HG02610 (cell line): ENCODE measurements at regions not wholly inside any gene's neighbourhood (a gene's known extent, or its start where the extent isn't known, plus 50 kb on each side); places are given as distances from the start of the nearest gene placed in this dataset.

Experiments
- ATAC-seq: cut with Tn5 transposase; IDR thresholded peaks from one replicate; pipeline ENCODE4 v1.9.1; 2021; ENCODE audit warnings: mild to moderate bottlenecking, moderate library complexity; ENCODE audit not compliant: unreplicated experiment

DNA sequence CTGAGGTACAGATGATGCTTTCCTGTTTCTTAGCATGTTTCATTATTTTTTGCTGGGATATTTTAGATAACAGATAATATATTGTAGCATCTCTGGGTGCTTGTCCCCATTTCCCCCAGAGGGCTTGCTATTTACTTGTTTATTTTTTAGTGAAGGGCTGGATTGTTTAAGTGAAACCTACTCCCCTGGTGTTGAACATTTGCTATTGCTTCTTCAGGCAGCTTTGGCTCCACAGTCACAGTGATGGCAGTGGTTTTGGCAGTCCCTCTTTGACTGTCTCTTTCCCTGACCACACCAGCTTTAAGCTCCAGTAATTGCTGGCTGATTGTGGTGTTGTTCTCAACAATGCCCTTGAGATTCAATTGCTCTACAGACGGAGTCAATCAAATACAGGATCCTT is 128.9 kb downstream of the KLF13 start:
- no peak for ATAC-seq

DNA sequence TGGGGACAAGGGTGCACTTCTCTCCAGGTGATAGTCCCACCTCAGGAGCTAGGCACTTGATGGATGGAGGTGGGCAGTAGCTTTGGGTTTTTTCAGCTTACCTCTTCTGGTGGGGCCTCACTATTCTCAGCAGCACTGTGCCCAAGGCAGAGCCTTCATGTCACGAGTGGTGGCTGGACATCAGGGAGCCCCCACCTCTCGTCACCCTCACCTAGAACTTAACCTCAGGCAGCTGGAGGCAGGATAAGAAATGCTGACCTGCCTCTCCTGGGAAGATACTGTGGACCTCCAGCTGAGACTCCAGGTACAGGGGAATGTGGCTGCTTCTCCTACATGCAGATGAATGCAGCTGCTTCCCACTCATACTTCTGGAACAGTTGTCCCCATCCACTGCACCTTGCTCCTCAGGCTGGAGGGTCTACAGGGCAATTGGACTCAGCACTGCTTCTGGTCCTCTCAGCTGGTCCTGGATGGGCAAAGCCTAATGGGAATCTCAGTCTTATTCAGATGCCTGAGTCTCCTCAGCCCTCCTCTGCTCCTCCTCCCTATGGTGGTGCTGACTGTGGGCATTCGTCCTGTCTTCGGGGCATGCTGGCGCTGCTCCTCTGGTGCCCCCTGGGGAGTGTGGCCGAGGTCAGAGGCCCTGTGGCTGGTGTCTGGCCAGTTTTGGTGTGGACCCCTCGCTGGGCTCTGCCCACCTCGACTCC is 129.9 kb downstream of the KLF13 start:
- no peak for ATAC-seq

DNA sequence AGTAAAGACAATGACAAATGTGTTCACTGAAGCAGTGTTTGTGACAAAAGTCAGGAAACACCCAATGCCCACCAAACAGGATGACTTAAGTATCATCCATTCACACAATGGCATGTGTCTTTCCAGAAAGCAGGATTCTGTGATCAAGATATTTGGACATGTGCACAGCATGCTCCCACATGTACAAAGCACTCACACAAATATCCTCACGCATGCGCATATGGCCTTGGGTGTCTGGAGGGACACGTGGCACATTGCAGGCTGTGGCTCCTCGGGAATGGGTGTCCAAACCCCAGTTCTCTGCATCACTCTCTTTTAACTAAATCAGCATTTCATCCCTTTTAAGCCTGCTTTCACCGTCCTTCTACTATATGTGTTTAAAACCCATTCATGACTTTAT is 130.5 kb downstream of the KLF13 start:
- no peak for ATAC-seq

DNA sequence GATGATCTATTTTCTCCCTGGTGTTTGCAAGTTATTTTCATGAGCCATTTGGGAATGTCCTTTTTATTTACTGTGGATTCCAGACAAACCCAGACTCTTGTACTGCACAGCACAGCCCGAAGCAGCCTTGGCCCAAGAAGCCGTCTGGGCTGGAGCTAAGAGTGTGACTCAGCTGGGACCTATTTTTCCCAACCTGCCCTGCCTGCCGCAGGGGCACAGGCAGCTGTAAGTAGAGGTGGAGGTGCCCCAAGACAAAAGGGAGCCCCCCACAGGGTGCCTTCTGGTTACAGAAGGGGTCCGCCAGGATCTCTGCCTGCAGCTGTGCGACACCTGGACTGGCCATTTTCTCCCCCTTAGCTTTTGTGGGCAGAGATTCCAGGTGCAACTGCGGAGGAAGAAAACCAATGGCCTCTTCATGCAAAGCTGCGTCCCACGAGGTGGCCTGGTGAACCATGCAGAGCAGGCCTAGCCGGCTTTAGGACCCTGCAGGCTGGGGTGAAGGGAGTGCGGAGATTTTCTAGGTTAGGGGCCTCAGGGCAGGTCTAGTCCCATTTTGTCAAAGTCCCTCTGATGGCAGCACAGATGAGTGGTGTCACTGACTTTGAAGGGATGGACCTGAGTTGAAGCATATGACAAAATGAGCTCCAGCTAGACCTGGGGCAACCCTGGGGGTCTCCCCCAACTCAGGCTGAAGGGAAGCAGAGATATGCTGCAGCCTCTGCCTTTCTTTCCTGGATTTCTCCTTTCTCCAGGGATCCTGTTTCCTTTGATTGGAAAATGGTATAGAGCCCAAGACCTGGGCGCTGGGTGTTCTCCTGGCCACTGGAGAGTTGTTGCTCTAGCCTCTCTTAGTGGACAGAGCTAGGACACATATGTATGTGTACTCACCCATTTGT is 131.2 kb downstream of the KLF13 start:
- ATAC-seq = no peak

DNA sequence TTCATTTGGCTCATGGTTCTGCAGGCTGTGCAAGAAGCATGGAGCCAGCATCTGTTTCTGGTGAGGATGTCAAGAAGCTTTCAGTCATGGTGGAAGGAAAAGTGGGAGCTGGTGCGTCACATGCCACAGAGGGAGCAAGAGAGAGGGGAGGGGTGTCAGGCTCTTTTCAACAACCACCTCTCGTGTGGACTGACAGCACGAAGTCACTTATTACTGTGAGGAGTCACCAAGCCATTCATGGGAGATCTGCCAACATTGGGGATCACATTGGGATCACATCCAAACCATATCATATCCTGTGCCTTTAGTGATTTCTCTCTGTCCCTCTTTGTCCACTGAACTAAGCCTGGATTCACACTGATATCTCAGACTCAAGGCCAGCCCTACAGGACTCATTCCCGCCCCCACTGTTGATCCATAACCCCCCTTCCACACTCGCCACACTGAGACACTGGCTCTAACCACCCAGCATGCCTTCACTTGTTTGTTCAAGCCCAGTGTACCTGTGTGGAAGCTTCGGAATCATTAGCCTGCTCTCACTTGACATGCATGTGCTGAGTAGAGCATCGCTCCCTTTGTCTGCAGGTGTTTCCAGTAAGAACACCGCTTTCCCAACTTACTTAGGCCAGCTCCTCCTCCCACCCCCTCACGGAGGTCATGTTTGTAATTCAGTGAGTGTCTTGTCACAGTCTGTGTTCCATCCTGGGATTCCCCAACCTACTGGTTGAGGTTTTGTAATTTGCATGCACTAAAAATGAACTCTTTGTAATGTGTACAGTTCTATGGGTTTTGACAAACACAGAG is 132.2 kb downstream of the KLF13 start:
- ATAC-seq = peak; percentile 96

DNA sequence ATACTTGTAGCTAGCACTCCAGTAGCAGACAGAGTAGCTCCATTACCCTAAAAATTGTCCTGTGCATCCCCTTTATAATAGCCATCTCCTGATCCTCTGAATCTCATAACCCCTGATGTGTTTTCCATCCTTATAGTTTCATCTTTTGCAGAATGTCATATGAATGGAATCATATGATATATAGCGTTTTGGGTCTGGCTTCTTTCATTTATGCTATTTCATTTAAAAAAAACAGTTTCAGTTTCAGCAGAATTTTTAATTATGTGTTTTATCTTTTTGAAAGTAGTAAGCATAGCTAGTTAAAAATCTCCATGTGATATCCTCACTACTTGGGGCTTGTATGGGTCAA is 132.7 kb downstream of the KLF13 start:
- ATAC-seq = no peak

DNA sequence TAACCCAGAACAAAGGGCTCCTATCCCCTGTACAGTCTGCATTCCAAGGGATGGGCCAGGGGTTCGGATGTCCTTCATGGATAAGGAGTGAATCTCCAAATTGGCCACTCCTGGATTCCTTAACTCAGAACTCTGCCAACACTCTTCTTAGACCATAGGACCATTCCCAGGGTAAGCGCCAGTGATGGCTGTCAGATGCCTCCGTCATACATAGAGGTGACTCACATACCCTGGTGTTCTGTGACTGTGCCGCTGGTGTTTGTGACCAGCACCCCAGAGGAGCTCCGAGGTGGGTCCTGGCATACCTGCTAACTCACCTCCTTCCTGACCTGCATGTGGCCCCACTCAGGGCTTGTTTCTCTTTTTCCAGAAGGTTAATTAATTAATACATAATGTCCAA is 134.7 kb downstream of the KLF13 start:
- ATAC-seq = no peak

DNA sequence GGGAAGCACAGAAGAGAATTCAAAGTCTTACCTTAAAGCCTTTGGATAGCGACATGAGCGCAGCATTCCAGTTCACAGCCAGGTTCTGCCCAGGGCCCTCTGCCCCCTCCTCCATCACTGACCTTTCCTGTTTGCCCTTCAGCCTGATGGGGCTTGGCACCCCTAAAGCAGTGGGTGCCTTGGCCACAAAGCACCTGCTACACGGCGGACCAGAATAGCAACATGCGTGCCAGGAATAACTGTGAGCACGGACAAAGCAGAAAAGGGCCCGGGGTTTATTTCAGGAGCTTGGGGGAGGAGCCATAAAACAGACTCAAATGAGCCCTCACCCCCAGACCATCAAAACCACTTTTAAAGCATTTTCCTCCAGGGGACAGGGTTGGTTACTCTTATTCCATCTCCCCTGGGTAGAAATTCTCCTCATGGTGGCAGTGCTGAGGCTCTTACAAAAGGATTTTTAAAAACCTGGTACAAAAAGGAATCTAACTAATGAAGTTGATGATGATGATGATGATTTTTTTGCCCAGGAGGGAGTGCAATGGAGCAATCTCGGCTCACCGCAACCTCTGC is 135.4 kb downstream of the KLF13 start:
- ATAC-seq = no peak

DNA sequence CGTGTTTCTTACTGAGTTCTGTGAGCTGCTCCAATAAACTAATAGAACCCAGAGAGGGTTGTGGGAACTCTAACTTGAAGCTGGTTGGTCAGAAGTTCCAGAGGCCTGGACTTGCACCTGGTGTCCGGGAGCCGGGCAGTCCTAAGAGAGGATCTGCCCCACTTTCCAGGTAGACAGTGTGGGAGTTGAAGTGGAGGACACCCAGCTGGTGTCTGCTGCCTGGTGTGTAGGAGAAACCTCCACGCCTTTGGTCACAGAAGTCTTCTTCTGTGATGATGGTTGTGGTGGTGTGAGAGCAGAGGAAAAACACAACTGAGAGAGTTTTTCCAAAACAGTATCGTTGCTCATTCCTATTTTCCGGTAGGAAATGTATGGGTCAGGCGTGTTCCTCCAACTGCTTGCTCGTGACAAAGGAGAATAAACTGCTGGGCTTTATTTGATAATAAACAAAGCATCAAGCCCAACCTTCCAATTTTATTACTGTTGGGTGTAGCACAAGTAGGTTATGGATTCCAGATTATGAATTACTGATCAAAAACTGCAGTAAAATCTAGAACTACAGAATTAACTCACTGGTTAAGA is 137.0 kb downstream of the KLF13 start:
- ATAC-seq = no peak

DNA sequence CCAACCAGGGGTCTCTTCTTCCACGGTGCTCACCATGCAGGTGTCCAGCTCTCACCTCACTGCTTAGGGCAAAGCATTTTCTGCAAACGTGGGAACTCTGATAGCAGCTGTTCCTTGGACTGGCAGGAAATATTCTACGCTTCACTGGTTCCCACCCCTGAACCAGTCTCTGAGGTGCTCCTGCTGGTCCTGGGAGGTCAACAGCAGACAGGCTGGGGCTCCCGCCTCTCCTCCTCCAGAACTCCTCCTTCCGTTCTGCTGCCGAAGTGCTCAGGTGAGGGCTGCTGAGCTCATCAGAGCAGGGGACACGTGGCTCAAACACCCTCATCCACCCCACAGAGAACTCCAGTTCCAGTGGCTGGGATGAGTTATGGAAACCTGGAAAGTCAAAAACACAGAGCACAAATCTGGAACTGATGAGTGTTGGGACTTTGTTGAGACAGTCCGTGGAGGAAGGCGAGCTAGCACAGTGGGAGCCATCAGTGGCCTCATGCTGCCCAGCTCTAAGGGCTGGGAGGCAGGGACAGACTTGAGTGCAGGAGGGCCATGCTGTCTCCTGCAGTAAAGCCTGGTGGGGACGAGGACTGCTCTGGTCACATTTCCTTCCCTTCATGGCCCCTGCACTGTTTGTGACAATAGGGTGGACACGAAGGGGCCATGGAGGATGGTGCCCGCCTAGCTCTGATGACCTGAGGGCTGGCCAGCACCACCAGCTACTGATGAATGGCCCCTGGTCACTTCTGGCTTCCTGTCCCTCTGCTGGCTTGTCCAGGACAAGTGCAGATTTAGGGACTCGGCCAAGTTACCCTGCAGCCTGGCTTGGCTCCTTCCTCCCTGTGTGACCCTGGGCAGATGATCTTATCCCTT is 137.8 kb downstream of the KLF13 start:
- no peak for ATAC-seq

DNA sequence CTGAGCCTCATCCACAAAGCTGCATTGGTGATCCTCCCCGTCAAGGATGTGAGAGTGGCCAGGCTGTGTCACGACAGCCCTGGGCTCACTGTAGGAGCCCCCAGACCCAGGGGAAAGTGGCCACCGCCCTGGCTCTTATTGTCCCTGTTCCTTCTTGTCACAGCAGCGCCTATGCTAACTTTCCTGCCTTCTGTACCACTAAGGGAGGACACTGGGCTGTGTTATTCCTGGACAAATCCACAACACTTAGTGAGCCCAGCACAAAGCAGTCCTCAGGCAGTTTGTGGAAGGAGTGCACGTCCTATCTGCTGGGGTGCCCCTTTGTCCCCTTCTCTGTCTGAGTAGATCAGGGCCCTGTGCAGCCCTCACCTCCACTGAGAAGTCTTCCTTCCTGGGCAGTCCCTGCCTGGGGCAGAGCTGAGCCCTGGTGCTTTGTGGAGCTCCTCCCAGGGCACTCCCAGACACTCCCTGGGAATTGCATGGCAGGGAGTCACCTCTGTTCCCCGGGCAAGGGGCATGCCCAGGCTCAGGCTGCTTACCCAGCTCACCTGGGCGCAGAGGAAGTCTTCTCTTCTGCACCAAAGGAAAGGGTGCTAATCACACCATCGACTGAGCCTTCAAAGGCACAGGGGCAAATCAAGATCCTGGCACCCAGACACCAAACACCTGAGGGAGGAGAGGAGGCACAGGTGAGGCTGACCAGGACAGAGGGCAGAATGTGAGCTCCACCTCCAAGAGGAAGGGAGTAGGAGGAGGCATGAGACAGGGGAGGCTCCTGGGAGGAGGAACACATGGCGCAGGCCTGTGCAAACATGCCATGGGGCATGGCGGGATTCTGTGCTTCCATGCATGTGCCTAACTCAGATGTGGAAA is 138.7 kb downstream of the KLF13 start:
- no peak for ATAC-seq

DNA sequence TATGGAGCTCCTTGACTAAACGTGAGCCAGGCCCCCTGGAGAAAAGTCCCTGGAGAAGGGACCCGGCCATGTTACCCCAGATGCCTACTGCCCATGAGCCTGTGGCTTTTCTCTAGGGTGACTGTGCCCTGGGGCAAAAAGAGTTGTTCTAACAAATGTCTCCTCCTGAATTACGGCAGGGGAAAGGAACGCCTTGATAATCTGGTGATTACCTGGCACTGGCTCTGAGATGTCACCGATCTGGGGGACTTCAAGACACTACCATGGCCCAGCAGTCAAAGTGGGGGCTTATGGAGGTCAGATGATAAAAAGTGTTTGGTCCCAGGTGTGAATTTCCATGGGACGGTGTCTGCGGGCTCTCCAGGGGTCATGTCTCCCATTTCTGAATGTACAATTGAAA is 140.7 kb downstream of the KLF13 start:
- ATAC-seq = no peak

DNA sequence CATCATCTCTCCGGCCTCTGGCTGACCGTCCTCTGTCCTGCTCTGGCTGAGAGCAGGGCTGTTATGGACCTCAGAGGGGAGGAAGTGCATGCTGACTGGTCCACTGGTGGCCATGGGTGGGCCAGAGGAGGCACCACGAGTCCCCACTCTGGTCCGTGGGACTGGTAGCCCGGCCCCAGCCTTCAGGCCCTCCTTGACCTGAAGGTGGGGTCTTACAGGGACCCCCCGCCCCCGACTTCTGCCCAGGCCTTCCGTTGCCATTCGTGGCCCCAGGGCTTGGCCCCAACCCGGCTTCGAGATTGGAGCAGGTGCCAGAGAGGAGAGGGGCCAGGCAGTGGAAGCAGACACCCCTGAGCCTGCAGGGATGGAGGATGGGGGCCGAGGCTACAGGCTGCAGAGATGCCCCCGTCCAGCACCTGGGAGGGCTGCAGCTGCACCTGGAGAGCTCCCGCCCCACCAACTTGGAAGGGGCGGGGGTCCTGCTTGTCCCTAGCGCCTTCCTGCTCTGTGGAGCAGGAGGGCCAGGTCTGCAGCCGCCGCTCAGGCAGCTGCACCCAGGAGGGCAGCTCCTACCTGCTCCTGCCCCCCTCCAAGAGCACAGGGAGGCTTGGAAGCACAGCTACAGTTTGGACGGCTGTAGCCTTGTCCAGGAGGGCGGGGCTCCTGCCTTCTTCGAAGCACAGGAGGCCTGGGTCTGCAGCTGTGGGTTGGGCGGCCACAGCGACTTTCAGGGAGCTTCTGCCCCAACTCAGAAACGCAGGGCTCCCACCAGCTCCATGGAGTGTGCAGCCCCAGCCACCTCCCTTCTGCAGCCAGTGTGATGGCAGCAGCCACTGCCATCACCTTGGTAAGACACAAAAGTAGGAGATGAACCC is 142.5 kb downstream of the KLF13 start:
- ATAC-seq = no peak

DNA sequence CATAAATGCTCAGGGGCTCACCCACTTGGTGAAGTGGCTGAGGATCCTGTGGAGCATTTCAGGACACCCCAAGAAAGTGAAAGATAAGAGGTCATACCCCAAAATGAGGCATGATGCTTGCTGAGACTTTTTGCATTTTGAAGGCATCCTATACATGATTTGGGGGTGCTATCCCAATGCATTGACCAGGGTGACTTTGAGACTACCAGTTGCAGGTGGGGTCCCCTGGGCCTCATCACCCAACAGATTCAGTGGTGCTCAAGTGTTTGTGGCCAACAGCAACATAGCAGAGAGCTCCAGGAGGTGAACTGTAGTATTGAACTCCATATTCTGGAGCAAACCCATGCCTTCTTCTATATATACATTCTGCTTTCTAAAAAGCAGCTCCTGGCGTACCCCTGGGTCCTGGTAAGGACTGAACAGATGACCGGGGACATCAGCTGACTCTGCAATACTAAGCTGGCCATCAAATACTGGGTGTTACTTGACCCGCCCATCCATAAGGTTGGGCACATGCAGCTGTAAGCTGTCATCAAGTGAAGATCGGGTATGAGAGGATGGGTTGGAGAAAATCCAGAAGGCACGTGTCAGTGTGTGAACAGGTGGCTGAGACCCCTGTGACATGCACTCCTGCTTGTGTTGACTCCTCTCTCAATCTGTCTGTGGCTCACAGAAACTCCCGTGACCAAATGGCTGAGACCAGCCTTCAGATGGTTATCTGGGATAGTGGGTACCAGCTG is 143.3 kb downstream of the KLF13 start:
- ATAC-seq = no peak

DNA sequence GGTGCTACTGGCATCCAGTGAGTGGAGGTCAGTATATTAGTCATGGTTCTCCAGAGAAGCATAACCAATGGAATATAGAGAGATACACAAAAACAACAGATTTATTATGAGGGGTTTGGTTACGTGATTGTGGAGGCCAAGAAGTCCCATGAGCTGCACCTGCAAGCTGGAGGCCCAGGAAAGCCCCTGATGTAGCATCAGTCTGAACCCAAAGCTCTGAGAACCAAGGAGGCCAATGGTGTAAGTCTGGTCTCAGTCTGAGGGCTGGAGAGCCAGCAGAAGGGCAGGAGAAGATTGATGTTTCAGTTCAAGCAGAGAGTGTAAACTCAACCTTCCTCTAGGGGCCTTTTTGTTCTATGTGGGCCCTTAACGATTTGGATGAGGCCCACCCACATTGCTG is 144.1 kb downstream of the KLF13 start:
- ATAC-seq = no peak

DNA sequence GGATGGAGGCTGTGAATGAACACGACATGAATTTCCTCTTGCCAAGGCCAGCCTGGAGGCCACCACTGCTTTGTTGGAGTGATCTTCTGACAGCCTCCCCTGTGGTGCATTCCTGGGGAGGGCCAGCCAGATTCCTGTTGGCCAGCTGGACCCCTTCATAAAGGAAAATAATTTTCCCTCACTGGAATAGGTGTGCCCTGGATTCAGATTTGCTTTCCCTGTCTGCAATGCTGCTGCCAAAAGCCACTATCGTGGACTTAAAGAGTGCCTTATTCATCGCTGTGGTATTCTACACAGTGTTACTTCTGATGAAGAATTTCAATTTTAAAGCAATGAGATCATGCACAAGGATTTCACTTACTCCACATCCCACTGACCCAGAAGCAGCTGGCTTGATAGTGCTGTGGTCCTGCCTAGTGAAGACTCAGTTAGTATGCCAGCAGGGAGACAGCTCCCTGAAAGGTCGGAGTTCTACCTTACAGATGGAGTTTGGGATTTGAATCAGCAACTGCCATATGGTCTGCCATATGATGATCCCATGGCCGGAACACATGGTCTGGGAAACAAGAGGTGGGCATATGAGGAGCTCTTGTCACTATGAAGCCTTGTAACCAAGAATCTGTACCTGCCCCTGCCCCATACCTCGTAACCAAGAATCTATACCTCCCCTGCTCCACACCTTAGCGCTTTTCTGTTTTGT is 145.2 kb downstream of the KLF13 start:
- ATAC-seq = no peak
